ENCODE measurements at regions not wholly inside any gene's neighbourhood (a gene's known extent, or its start where the extent isn't known, plus 50 kb on each side); places are given as distances from the start of the nearest gene placed in this dataset.
"Not testable (repeated sequence)": the region's sequence is repeated elsewhere in the genome, so short reads cannot be mapped to it uniquely, and the experiment has no call there.

DNA sequence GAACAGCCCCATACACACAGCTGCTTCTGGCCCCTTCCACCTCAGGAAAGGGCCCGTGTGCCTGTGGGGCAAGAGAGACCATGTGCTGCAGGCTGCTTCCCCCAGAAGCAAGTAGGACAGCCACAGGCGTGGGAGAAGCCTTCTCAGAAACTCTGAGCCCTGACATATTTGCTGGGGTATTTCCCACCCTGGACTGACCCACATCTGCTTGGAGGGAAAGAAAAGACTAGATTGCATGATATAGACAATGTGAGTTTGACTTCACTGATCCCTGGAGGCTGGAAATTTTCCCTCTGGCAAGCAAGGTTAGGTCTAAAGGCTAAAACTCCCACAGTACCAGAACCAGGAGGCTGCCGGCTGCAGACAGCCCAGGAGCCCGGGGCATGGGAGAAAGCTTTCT lies 213.3 kb upstream of the SSTR4 start:
- DNase-seq: no peak

DNA sequence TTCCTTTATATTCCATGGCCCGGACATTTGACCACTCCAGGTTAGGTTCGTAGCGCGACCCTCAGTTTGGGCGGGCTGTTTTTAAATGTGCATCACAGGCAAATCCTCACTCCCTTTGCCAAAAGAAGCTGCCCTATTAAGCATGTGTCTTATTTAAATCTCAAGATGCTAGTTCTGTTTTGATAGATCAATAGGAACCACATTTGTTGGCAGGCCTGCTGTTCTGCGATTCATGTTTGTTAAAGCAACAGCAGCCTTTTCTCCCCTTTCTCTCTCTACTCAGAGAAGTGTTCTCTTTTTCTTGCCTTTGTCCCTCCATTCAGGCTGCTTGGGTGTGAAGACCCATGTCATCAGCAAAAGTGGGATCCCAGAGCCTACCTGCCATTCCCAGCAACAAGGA lies 212.0 kb upstream of the SSTR4 start:
- no peak for DNase-seq

DNA sequence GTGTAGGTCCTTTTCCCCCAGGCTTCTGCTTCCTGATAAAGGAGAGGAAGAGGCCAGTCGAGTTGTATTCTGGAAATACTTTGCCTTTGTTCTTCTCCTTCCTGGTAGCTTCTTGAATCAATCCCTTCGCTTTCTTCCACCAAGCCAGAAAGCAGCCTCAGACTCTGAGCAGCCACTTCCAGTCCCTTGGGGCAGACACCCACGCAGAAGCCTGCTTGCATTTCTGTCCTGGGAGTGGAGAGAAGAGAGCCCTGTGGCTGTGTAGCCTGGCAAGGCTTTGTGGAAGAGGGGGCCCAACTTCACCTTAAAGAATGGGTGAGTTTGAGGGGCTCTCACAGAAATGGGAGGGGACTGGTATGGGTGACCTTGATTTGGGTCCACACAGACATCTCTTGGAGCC lies 211.0 kb upstream of the SSTR4 start:
- DNase-seq: no peak

DNA sequence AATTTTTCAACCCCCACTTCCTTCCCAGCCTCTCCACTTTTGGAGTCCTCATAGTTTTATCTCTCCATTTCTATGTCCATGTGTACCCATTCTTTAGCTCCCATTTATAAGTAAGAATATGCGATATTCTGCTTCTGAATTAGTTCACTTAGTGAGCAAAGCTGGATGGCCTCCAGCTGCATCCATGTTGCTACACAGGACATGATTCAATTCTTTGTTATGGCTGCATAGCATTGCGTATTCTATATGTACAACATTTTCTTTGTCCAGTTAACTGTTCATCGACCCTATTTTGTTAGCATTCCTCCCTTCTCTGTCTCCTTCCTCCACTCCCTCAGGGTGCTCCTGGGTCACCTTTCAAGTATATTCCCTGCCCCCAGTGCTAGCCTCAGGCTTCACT lies 210.0 kb upstream of the SSTR4 start:
- no peak for DNase-seq

DNA sequence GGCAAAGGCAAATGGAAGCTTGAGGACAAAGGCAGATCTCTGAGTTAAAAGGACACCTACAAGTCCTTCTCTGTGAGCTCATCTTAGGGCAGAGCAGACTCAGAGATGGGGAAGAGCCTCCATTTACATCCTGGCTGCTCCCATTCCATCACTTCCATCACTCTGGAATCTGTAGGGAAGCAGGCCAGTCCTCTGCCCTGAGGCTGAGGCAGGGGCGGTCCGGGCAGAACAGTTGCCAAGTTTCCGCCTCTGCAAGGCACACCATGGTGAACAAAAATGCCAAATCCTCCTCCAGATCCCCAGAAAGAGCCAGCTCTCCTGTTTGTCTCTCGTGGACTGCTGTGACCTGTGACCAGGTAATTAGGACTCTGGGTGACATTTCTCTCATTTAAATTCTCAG lies 209.6 kb upstream of the SSTR4 start:
- no peak for DNase-seq

DNA sequence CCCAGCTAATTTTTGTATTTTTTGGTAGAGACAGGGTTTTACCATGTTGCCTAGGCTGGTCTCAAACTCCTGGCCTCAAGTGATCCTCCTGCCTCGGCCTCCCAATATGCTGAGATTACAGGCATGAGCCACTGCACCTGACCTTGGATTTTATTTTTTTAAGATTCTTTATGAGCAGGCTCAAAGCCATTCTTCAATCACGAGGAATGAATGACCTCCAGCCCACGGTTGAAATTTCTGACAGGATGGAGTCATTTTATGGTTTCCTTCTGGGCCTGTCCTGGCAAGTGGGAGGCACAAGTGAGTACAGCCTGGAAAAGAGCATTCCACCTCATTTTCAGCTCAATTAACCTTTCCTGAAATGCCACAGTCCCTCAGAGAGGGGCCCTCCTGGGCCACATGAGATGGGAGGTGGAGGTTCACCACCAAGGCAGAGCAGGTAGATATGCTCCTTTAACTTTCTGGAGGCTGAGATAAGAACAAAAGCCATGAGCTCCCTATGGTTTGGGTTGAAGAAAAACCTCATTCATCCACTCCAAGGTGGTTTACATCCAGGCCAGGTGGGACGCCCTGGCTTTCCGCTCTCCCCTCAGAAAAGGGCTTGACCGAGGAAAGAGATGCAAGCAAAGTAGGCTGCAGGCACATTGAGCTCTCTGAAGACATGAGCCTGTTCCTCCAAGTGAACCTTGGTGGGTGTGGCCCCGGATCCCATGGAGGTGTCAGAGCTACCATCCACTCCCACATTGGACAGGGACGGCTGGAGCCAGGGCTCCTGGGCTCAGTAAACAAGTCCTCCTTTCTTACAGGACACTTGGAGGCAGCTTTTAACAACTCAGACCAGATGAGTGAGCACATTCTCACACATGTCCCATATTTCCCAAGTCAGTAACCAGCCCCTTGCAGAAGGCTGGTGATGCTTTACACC lies 208.5 kb upstream of the SSTR4 start:
- no peak for DNase-seq

DNA sequence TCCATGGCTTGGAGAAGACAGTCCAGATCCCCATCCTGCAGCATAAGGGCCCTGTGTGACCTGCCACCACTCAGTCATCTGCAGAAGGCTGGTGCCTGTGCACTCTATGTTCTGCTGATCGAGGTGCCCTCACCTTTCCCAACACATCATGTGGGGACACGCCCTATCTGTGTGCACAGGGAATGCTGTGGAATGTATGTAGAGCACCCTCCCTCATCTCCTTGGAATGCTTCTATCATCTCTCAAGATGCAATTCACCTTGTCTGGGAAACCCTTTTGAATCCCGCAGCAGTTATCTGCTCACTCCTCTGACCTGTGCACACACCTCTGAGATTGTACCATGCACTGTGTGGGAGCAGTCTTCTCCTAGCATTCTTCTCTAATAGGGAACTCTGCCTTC lies 207.2 kb upstream of the SSTR4 start:
- no peak for DNase-seq

DNA sequence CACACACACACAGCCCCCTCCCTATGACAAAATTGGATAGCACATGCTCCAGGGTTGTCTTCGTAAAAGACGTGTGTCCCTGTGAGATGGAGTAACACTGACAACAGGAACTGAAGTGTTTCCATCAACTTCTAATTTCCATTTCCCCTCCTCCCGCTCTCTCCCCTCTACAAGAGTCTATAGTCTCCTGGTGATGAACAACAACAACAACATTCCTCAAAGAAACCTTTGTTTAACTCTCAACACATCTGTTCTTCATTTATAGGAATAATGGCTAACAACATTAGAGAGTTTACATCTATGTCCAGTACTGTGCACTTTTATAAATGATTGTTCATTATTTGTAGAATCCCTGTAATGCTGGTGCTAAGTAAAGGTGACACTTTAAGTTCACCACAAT lies 205.8 kb upstream of the SSTR4 start:
- no peak for DNase-seq

DNA sequence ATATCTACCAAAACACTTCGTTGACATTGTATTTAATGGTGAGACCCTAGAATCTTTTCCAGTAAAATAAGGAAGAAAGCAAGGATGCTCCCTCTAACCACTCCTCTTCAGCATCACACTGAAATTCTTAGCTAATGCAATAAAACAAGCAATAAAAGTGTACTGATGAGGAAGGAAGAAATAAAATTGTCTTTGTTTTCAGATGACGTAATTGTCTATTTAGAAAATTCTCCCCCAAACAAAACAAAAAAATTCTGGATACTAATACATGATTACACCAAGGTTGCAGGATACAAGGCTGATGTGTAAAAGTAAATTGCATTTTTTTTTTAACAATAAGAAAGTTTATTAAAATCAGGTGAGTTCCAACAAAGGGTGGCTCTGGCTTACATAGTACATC lies 205.0 kb upstream of the SSTR4 start:
- no peak for DNase-seq

DNA sequence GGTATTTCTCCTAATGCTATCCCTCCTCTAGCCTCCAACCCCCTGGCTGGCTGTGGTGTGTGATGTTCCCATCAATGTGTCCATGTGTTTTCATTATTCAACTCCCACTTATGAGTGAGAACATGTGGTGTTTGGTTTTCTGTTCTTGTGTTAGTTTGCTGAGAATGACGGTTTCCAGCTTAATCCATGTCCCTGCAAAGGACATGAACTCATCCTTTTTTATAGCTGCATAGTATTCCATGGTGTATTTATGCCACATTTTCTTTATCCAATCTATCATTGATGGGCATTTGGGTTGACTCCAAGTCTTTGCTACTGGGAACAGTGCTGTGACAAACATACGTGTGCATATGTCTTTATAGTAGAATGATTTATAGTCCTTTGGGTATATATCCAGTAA lies 204.4 kb upstream of the SSTR4 start:
- not testable (repeated sequence) for DNase-seq

DNA sequence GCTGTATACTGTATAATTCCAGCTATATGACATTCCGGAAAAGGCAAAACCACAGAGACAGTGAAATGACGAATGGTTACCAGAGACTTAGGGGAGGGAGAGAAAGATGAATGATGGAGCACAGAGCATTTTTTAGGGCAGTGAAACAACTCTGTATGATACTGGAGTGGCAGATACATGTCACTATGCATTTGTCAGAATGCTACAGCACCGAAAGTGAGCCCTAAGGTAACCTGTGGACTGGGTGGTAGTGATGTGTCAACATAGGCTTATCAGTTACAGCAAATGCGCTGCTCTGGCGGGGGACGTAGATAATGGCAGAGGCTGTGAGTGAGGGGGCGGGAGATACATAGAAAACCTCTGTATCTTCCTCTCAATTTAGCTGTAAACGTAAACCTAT lies 201.3 kb upstream of the SSTR4 start:
- no peak for DNase-seq

DNA sequence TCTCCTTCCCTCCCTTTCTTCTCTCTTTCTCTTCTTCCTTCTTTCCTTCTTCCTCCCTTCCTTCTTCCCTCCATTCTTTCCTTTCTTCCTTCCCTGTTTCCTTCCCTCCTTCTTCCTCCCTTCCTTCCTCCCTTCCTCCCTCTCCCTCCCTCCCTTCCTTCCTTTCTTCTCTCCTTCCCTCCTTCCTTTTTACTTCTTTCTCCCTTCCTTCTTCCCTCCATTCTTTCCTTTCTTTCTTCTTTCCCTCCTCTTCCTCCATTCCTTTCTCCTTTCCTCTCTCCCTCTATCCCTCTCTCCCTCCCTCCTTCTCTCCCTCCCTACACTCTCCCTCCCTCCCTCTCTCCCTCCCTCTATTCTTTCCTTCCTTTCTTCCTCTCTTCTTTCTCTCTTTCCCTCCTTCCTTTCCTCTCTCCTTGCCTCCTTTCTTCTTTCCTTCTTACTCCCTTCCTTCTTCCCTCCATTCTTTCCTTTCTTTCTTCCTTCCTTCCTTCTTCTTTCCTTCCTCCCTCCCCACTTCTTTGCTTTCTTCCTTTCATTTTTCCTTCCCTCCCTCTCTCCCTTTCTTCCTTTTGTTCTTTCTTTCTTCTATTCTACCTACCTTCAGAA lies 200.4 kb upstream of the SSTR4 start:
- DNase-seq: no peak

DNA sequence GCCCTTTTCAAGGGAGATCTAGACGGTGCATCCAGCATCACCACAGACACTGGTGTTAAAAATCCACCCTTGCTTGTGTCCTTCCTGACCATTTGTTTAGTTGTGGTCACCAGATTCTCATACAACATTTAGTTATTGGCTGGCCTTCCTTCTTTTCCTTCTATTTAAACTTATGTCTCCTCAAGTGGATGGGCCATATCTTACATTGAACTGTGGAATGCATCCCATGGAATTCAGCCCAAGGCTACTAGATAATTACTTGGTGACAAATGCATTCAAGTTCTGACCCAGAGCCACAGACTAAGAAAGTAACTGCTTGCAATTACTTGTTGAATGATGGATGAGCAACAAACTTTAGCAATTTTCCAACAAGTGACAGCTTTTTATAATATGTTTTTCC lies 198.9 kb upstream of the SSTR4 start:
- DNase-seq: no peak

DNA sequence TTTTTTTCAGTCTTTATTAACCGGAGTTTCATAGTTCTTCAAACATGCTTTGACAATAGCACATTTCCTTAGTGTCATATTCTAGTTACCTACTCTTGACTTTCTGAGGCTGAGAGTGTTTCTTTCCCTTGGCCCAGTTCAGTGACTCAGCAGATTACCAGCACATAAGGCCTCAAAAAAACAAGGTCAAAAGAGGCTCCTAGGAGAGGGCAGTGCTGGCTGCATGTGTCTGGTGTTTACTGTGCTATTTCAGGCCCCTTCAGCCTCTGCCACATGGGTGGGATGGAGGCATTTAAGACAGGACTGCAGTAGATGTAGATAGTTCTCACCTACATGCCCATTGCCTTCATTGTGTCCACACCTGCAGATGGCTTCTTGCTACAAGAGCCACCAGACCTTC lies 198.2 kb upstream of the SSTR4 start:
- DNase-seq: no peak

DNA sequence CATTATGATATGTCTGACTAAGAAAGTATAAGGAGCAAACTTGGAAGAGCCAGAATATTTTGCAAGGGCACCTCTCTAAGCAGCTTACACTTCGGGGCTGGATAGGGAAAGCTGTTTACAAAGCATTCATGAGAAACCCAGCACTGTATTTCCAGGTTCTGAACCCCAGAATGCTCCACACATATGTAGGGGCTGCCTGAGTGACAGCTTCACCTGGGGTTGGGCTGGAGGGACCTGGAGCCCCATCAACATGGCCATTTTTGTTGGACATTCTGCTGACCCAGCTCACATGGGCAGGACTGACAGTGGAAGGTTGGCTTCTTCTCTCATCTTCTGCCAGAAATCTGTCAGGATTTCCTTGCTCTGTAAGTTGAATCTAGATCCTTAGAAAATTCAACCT lies 197.1 kb upstream of the SSTR4 start:
- DNase-seq: no peak

DNA sequence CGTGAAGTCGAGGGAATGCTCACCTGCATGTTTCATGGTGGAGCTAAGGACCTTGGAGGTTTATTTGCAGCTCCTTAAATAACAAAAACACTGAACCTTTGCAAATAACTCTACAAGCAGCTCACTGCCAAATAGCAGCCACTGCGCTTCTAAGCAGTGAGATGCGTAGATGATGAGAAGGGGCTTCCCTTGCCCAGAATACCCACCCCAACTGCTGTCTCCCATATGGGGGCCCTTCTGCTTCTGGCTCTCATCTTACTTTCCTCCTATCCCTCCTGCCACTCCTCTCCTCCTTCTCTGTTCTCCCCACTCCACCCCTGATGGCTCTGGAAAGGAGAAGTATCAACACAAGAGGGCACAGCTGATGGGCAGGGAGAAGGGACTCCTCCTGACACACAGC lies 193.3 kb upstream of the SSTR4 start:
- DNase-seq: no peak

DNA sequence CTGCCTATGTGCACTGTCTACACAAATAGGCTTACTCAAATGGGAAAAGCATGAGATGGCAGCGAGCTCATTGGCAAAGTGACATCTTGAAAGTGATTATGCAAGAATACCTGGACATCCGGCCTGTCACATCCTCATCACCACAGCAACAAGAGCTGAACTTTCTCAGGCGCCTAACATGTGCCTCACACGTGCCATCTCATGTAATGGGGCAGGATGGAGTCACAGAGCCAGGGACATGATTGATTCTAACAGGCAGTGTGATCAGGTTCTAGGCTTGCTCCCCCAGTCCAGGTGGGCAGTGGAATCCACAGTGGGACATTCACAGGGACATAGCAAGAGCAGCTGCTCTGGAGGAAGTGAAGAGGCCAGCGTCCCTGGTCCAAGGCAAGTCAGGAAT lies 192.3 kb upstream of the SSTR4 start:
- DNase-seq: no peak

DNA sequence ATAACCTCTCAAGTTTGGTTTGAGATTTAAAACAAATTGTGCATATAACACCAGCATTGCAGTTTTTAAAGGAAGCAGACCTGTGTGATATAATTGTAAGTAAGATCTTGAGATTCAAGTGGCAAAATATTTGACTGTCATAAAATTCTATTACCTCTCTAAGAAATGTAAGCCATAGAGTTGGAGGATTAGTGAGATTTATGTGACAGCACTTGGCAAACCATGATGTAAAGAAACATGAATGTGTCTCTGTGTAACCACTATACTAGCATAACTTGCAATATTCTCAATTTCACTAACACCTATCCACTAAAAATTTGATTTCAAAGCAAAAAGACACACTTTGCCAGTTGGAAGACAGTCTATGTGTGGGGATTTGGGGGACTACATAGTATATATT lies 190.2 kb upstream of the SSTR4 start:
- no peak for DNase-seq

DNA sequence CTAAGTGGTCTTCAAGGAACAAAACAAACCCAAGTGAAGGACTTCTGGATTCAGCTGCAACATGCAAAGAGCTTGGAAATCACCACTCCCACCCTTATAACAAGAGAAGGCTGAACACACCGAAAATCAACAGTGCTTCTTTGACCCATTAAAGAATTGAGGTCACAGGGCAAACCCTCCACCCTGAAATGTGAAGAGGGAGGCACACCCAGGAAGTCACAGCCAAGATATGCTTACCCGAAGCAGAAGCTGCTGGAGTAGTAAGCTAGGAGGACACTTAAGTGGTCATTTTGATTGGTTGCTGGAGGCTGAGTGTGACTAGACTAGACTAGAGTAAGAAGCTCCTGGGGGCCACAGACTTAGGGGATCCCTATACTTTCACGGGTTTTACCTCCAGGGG lies 188.2 kb upstream of the SSTR4 start:
- no peak for DNase-seq

DNA sequence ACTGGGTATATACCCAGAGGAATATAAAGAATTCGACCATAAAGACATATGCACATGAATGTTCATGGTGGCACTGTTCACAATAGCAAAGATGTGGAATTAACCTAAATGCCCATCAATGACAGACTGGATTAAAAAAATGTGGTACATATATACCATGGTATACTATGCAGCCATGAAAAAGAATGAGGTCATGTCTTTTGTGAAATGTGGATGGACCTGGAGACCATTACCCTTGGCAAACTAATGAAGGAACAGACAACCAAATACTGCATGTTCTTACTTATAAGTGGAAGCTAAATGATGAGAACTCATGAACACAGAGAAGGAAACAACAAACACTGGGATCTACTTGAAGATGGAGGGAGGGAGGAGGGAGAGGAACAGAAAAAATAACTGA lies 186.7 kb upstream of the SSTR4 start:
- DNase-seq: no peak

DNA sequence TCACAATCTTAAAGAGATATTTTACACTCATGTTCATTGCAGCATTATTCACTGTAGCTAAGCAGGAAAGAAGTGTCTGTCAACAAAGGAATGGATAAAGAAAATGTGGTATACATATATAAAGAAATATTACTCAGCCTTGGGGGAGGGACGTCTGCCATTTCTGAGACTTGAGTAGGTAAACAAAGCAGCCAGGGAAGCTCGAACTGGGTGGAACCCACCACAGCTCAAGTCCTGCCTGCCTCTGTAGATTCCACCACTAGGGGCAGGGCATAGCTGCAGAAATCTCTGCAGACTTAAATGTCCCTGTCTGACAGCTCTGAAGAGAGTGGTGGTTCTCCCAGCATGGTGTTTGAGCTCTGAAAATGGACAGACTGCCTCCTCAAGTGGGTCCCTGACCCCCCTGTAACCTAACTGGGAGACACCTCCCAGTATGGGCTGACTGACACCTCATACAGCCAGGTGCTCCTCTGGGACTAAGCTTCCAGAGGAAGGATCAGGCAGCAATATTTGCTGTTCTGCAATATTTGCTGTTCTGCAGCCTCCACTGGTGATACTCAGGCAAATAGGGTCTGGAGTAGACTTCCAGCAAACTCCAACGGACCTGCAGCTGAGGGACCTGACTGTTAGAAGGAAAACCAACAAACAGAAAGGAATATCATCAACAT lies 183.3 kb upstream of the SSTR4 start:
- not testable (repeated sequence) for DNase-seq

DNA sequence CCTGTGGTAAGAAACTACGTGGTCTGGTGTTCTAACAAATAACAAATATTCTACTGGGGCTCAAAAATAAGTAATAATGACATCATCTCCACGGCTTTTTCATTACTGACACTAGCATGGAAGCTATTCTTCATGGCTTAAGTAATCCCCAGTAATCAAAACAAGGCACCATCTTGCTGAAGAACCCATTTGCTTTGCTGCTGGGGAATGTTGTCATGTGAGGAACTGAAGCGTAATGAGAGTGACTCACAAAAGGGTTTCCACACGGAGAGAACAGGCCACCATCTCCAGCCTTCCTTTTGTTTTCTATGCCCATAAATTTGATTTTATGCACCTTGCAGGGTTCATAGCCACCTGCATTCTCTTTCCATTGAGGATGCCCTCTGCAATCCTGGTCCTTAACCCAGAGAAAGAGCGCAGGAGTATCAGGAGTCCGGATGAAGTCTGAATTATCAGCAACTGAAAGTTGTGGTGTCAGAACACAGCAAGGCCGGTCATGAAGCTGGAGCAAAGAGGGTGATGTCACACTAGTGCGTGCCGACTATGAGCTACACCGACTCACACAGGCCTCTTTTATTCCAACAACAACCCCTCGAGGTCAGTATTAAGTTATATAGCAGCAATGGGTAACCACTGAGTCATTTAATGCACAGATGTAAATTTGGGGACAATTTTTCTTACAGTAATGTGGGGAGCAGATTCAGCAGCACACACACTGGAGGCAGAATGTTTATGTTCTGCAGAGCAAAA lies 173.7 kb upstream of the SSTR4 start:
- DNase-seq: no peak

DNA sequence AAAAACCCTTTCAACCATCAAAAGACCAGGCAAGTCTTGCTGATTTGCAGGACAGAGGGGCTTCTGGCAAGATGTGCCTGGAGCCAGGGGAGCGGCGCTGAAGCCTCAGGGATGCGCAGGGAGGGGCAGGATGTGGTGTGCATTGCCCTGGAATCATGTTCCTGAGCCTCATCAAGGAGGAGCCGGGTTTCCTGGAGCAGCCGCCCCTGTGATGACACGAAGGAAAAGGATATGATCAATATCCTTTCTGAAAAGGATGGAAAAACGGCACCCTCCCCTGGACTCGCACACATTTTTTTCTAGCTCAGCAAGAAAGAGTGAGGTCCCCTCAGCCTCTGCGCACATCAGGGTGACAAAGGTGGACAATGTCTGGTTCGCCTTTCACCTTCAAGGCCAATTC lies 173.1 kb upstream of the SSTR4 start:
- DNase-seq: no peak
